WERI-Rb-1 (cell line): ENCODE measurements at regions not wholly inside any gene's neighbourhood (a gene's known extent, or its start where the extent isn't known, plus 50 kb on each side); places are given as distances from the start of the nearest gene placed in this dataset.

Source experiments
- DNase-seq: peaks from one replicate; pipeline ENCODE4 v3.0.0-alpha.2; 2020
- H3K27ac ChIP-seq: fragments of 250-450 bp; sonication (Bioruptor Pico); 2 replicates; pipeline ENCODE4 v1.5.1; 2020; ENCODE audit warnings: mild to moderate bottlenecking, moderate library complexity
- H3K27me3 ChIP-seq: fragments of 250-450 bp; sonication (Bioruptor Pico); 2 replicates; pipeline ENCODE4 v1.5.1; 2021; ENCODE audit warnings: mild to moderate bottlenecking, low read depth, moderate library complexity; ENCODE audit not compliant: insufficient read depth, severe bottlenecking
- H3K36me3 ChIP-seq: fragments of 250-450 bp; sonication (Bioruptor Pico); 2 replicates; pipeline ENCODE4 v1.5.1; 2020; ENCODE audit warnings: mild to moderate bottlenecking, moderate library complexity
- H3K4me3 ChIP-seq: 2 replicates; pipeline ENCODE4 v1.5.1; 2011; ENCODE audit warnings: low read depth, mild to moderate bottlenecking, control low read depth, low read length
- H3K9me3 ChIP-seq: fragments of 250-450 bp; sonication (Bioruptor Pico); 2 replicates; pipeline ENCODE4 v1.5.1; 2021; ENCODE audit warnings: mild to moderate bottlenecking, moderate library complexity; ENCODE audit not compliant: severe bottlenecking
- TF ChIP-seq, protein P1 (sequence below): IDR thresholded peaks from 2 replicates; pipeline ENCODE4 v1.5.1; 2011; ENCODE audit warnings: low read depth, mild to moderate bottlenecking, control low read depth, inconsistent platforms, low read length

DNA sequence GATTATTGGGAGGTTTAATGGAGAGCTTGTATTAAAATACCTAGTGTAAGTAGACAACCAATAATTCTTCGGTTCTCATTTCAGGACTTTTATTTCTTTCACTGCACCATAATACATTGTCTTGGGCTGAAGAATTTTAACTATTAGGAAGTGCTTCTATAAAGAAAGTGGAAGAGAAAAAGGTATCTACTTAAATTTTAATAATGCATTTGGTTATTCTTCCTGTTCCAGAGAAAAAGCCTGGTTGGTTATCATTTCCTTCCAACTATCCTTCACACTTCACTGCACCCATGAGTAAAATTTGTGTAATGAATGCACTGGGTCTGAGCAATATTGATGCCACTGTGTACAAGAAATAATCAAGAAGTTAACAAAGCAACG is 629.0 kb upstream of the DPP6 start:
- peaks cover 76% of the 10 kb centered on the region for H3K27me3 ChIP-seq
- TF ChIP-seq, protein P1, sequence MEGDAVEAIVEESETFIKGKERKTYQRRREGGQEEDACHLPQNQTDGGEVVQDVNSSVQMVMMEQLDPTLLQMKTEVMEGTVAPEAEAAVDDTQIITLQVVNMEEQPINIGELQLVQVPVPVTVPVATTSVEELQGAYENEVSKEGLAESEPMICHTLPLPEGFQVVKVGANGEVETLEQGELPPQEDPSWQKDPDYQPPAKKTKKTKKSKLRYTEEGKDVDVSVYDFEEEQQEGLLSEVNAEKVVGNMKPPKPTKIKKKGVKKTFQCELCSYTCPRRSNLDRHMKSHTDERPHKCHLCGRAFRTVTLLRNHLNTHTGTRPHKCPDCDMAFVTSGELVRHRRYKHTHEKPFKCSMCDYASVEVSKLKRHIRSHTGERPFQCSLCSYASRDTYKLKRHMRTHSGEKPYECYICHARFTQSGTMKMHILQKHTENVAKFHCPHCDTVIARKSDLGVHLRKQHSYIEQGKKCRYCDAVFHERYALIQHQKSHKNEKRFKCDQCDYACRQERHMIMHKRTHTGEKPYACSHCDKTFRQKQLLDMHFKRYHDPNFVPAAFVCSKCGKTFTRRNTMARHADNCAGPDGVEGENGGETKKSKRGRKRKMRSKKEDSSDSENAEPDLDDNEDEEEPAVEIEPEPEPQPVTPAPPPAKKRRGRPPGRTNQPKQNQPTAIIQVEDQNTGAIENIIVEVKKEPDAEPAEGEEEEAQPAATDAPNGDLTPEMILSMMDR: no peak
- H3K4me3 ChIP-seq: no peak overlapping the region
- no peak for DNase-seq
- H3K27ac ChIP-seq: no peak overlapping the region
- H3K36me3 ChIP-seq: no peaks in the 10 kb centered on the region
- no peaks in the 10 kb centered on the region for H3K9me3 ChIP-seq

DNA sequence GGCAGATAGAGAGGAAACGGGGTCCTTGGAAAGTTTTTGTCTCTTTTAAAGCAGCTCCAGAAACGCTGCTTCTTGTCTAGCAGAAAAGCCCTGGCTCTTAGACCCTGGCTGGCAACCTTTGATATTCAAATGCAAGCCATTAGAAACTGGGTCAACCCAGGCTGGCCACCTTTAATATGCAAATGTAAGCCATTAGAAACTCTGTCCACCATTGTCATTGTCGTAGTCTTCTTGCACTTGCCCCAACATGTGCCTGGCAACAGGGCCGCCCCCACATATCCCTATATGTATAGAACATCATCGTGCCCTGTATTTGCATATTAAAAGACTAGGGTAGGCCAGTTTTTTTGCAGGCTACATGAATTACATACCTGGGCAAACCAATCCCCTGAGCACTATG is 621.3 kb upstream of the DPP6 start:
- TF ChIP-seq, protein P1: no peak
- Histone ChIP-seq H3K27me3 (peaks cover 62% of the 10 kb centered on the region), H3K9me3 (no peaks in the 10 kb centered on the region), H3K27ac (no peak overlapping the region), H3K36me3 (no peaks in the 10 kb centered on the region), H3K4me3 (no peak overlapping the region)
- DNase-seq: no peak

DNA sequence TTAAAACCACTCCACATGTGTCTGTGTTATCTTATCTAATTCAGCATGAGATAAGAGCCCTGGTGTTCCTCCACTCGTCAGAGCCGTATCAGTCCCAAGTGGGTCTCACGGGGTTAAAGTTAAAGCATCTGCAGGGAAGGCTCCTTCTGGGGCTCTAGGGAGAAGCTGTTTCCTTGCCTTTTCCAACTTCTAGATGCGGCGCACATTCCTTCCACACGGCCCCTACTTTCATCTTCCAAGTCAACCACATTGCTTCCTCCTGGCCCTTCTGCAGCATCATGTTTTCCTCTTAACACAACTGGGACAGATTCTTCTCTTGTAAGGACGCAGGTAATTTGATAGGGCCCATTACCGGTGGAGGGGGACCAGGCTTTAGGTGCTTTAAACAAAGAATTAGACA is 620.1 kb upstream of the DPP6 start:
- no peak overlapping the region for H3K4me3 ChIP-seq
- H3K9me3 ChIP-seq: no peaks in the 10 kb centered on the region
- H3K27me3 ChIP-seq: peaks cover 69% of the 10 kb centered on the region
- TF ChIP-seq, protein P1: no peak
- H3K36me3 ChIP-seq: no peaks in the 10 kb centered on the region
- no peak overlapping the region for H3K27ac ChIP-seq
- DNase-seq: no peak

DNA sequence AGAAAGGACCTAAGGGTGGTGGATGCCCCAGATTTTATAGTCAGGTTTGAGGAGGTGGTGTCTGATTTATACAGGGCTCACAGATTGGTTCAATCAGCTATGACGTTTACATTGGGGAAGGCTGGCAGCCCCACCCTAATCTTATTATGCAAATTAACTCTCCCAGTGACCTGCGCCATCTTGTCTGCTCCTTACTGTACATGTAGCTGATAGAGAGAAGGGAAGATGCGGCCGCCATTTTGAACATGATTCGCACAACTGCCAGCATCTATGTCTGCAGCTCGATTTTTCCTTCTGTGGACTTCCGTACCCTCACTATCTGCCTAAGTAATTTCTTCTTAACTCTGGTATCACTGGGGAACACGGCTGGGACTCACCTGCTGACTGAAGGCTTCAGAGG is 619.0 kb upstream of the DPP6 start:
- H3K4me3 ChIP-seq: no peak overlapping the region
- no peaks in the 10 kb centered on the region for H3K36me3 ChIP-seq
- H3K27me3 ChIP-seq: peaks cover 63% of the 10 kb centered on the region
- H3K9me3 ChIP-seq: no peaks in the 10 kb centered on the region
- TF ChIP-seq, protein P1: no peak
- no peak for DNase-seq
- H3K27ac ChIP-seq: no peak overlapping the region

DNA sequence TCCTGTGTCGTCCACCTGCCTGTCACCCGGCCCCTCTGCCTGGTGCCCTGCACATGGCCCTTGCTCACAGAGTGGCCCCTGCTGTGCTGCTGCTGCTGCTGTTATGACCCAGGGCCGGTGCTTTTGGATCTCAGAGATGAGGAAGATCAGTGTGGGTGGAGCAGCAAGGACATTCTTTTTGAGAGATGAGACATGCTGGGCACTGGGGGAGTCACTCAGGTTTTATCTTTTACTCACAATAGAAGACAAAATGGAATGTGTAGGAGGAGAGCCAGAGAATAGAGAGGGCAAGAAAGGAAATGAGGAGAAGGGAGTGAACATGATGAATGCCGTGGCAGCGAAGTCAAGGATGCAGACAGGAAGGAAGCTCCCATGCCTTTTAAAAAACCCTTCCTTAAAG is 611.5 kb upstream of the DPP6 start:
- Histone ChIP-seq H3K27me3 (peaks cover 84% of the 10 kb centered on the region), H3K4me3 (no peak overlapping the region), H3K9me3 (no peaks in the 10 kb centered on the region), H3K27ac (no peak overlapping the region), H3K36me3 (no peaks in the 10 kb centered on the region)
- TF ChIP-seq, protein P1: no peak
- no peak for DNase-seq

DNA sequence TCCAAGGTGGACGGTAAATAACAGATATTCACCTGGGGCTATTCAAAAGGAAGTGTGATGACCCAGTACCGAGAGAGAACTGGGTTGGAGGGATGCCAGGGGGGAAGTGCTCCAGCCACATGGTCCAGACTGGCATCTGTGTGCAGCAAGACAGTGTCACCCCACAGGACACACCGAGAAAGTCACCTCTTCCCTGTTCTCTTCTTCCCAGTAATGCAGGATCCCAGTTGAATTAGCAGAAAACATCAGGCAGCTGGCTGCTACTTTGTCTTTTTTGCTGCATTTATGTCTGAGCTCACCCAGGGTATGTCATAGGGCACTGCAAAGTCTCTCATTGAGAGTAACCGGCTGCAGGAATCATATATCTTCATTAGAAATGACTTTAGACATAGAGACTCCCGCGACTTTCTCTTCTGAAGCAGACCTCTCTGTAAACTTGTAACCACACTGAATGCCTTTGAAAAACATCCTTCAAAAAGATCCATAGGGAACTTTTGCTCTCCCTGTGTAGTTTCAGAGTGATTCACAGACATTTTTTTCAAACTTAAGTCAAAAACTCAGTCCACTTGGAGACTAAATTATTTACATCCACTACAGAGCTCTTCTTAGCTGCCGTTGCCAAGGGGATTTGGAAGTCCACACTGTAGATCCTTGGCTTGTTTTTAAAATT is 609.0 kb upstream of the DPP6 start:
- no peaks in the 10 kb centered on the region for H3K36me3 ChIP-seq
- no peak overlapping the region for H3K27ac ChIP-seq
- no peak for DNase-seq
- TF ChIP-seq, protein P1: no peak
- no peak overlapping the region for H3K4me3 ChIP-seq
- H3K9me3 ChIP-seq: no peaks in the 10 kb centered on the region
- H3K27me3 ChIP-seq: peaks cover 80% of the 10 kb centered on the region
